GM20431 (cell line): ENCODE measurements at regions not wholly inside any gene's neighbourhood (a gene's known extent, or its start where the extent isn't known, plus 50 kb on each side); places are given as distances from the start of the nearest gene placed in this dataset.
"Not testable (repeated sequence)": the region's sequence is repeated elsewhere in the genome, so short reads cannot be mapped to it uniquely, and the experiment has no call there.

Experiments
- in situ Hi-C: fragments of 300-500 bp; cut with MseI, MboI; formaldehyde crosslinking; loops from one replicate; pipeline ENCODE4 v1.15.0; 2020; ENCODE audit warnings: low sequenced_read_pairs; ENCODE audit not compliant: unreplicated experiment

GRCh38 chr17:71764505-71764904 lies 356.3 kb upstream of the SOX9 start:
- in situ Hi-C loops: no loop called here

GRCh38 chr17:71765437-71765836 lies 355.4 kb upstream of the SOX9 start:
- in situ Hi-C loops: no loop called here

- in situ Hi-C loops: no loop called here
Observed at GRCh38 chr17:71769850-71770249, 351.0 kb upstream of the SOX9 start.

- in situ Hi-C loops: no loop called here
Observed at GRCh38 chr17:71777048-71777640, 343.7 kb upstream of the SOX9 start.

GRCh38 chr17:71779482-71779881 lies 341.3 kb upstream of the SOX9 start:
- in situ Hi-C loops: no loop called here

GRCh38 chr17:71780596-71780995 lies 340.2 kb upstream of the SOX9 start:
- in situ Hi-C loops: no loop called here

GRCh38 chr17:71782021-71782420 lies 338.8 kb upstream of the SOX9 start:
- in situ Hi-C loops: not testable (repeated sequence)

GRCh38 chr17:71790791-71791190 lies 330.0 kb upstream of the SOX9 start:
- in situ Hi-C loops: no loop called here

GRCh38 chr17:71791311-71791710 lies 329.5 kb upstream of the SOX9 start:
- in situ Hi-C loops: no loop called here

- in situ Hi-C loops: no loop called here
Observed at GRCh38 chr17:71792966-71793365, 327.9 kb upstream of the SOX9 start.

- in situ Hi-C loops: no loop called here
Observed at GRCh38 chr17:71793518-71793917, 327.3 kb upstream of the SOX9 start.

GRCh38 chr17:71798701-71799100 lies 322.1 kb upstream of the SOX9 start:
- in situ Hi-C loops: no loop called here

- in situ Hi-C loops: no loop called here
Observed at GRCh38 chr17:71799657-71800056, 321.2 kb upstream of the SOX9 start.

GRCh38 chr17:71801301-71801700 lies 319.5 kb upstream of the SOX9 start:
- in situ Hi-C loops: no loop called here

GRCh38 chr17:71802663-71803062 lies 318.2 kb upstream of the SOX9 start:
- in situ Hi-C loops: no loop called here

GRCh38 chr17:71803656-71804284 lies 317.1 kb upstream of the SOX9 start:
- in situ Hi-C loops: no loop called here

- in situ Hi-C loops: no loop called here
Observed at GRCh38 chr17:71809537-71809936, 311.3 kb upstream of the SOX9 start.

- in situ Hi-C loops: not testable (repeated sequence)
Observed at GRCh38 chr17:71813861-71814260, 307.0 kb upstream of the SOX9 start.

- in situ Hi-C loops: no loop called here
Observed at GRCh38 chr17:71821511-71821910, 299.3 kb upstream of the SOX9 start.

- in situ Hi-C loops: no loop called here
Observed at GRCh38 chr17:71824671-71825070, 296.1 kb upstream of the SOX9 start.

- in situ Hi-C loops: no loop called here
Observed at GRCh38 chr17:71825687-71826086, 295.1 kb upstream of the SOX9 start.

- in situ Hi-C loops: no loop called here
Observed at GRCh38 chr17:71828182-71828596, 292.6 kb upstream of the SOX9 start.
